Epithelial cell of esophagus (primary cell): ENCODE measurements at regions not wholly inside any gene's neighbourhood (a gene's known extent, or its start where the extent isn't known, plus 50 kb on each side); places are given as distances from the start of the nearest gene placed in this dataset.

Source experiments
- DNase-seq: peaks from one replicate; pipeline ENCODE4 v3.0.0; 2010; ENCODE audit warnings: low read depth
- H3K4me3 ChIP-seq: 2 replicates; pipeline ENCODE4 v1.5.1; 2011; ENCODE audit warnings: mild to moderate bottlenecking, low read length, control low read depth
- CTCF ChIP-seq: IDR thresholded peaks from 2 replicates; pipeline ENCODE4 v1.5.1; 2011; ENCODE audit warnings: low read depth, mild to moderate bottlenecking, low read length, control low read depth, inconsistent platforms; ENCODE audit not compliant: insufficient read depth; ENCODE audit errors: missing control alignments

GRCh38 chr5:125888358-125888757 is 534.9 kb upstream of the GRAMD2B start:
- no peak for DNase-seq
- TF ChIP-seq CTCF: no peak
- no peak overlapping the region for H3K4me3 ChIP-seq

GRCh38 chr5:125890511-125890931 is 532.7 kb upstream of the GRAMD2B start:
- no peak for TF ChIP-seq CTCF
- DNase-seq: peak; percentile 76
- H3K4me3 ChIP-seq: no peak overlapping the region

- H3K4me3 ChIP-seq: no peak overlapping the region
- TF ChIP-seq CTCF: no peak
- DNase-seq: peak; percentile 36
Measured at GRCh38 chr5:125891061-125891725, 532.0 kb upstream of the GRAMD2B start.

GRCh38 chr5:125894383-125894782 is 528.8 kb upstream of the GRAMD2B start:
- H3K4me3 ChIP-seq: no peak overlapping the region
- DNase-seq: peak; percentile 57
- TF ChIP-seq CTCF: no peak

- no peak for DNase-seq
- TF ChIP-seq CTCF: no peak
- H3K4me3 ChIP-seq: no peak overlapping the region
Measured at GRCh38 chr5:125896368-125896767, 526.8 kb upstream of the GRAMD2B start.

GRCh38 chr5:125897089-125897488 is 526.1 kb upstream of the GRAMD2B start:
- no peak for TF ChIP-seq CTCF
- DNase-seq: no peak
- H3K4me3 ChIP-seq: no peak overlapping the region

- DNase-seq: no peak
- no peak for TF ChIP-seq CTCF
- no peak overlapping the region for H3K4me3 ChIP-seq
Measured at GRCh38 chr5:125898851-125899405, 524.3 kb upstream of the GRAMD2B start.
